Rectal smooth muscle tissue (tissue), 1 donor: ENCODE measurements at regions not wholly inside any gene's neighbourhood (a gene's known extent, or its start where the extent isn't known, plus 50 kb on each side); places are given as distances from the start of the nearest gene placed in this dataset.

Experiments used
- H3K27ac ChIP-seq: one replicate; pipeline ENCODE4 v1.7.0; 2013; ENCODE audit warnings: low read depth, low read length, inconsistent platforms
- H3K27me3 ChIP-seq: one replicate; pipeline ENCODE4 v1.7.0; 2013; ENCODE audit warnings: low read length; ENCODE audit not compliant: control insufficient read depth, insufficient read depth
- H3K36me3 ChIP-seq: one replicate; pipeline ENCODE4 v1.7.0; 2013; ENCODE audit warnings: low read length; ENCODE audit not compliant: control insufficient read depth, insufficient read depth
- H3K4me1 ChIP-seq: one replicate; pipeline ENCODE4 v1.7.0; 2013; ENCODE audit warnings: low read length; ENCODE audit not compliant: control insufficient read depth, insufficient read depth
- H3K4me3 ChIP-seq: one replicate; pipeline ENCODE4 v1.7.0; 2013; ENCODE audit warnings: low read length
- H3K9ac ChIP-seq: one replicate; pipeline ENCODE4 v1.7.0; 2013; ENCODE audit warnings: low read length

- Histone ChIP-seq H3K27ac (no peak overlapping the region), H3K36me3 (no peaks in the 10 kb centered on the region)
Observed at GRCh38 chr13:74771964-74772363, 637.8 kb upstream of the KLF12 start.

GRCh38 chr13:74770361-74770760 lies 636.2 kb upstream of the KLF12 start:
- H3K9ac ChIP-seq = no peak overlapping the region
- no peak overlapping the region for H3K4me3 ChIP-seq
- no peaks in the 10 kb centered on the region for H3K4me1 ChIP-seq
- H3K36me3 ChIP-seq = no peaks in the 10 kb centered on the region
- no peaks in the 10 kb centered on the region for H3K27me3 ChIP-seq
- H3K27ac ChIP-seq = no peak overlapping the region

More at GRCh38 chr13:74771964-74772363, 637.8 kb upstream of the KLF12 start:
- no peak overlapping the region for H3K9ac ChIP-seq
- H3K27me3 ChIP-seq = no peaks in the 10 kb centered on the region
- H3K4me1 ChIP-seq = no peaks in the 10 kb centered on the region
- no peak overlapping the region for H3K4me3 ChIP-seq

GRCh38 chr13:74769333-74769732 lies 635.1 kb upstream of the KLF12 start:
- Histone ChIP-seq H3K27me3 (no peaks in the 10 kb centered on the region), H3K4me1 (no peaks in the 10 kb centered on the region), H3K36me3 (no peaks in the 10 kb centered on the region), H3K9ac (no peak overlapping the region), H3K27ac (no peak overlapping the region), H3K4me3 (no peak overlapping the region)

GRCh38 chr13:74768521-74769085 lies 634.4 kb upstream of the KLF12 start:
- no peaks in the 10 kb centered on the region for H3K4me1 ChIP-seq
- H3K36me3 ChIP-seq = no peaks in the 10 kb centered on the region
- no peaks in the 10 kb centered on the region for H3K27me3 ChIP-seq
- no peak overlapping the region for H3K27ac ChIP-seq
- no peak overlapping the region for H3K4me3 ChIP-seq
- H3K9ac ChIP-seq = no peak overlapping the region

GRCh38 chr13:74767050-74767449 lies 632.8 kb upstream of the KLF12 start:
- H3K4me3 ChIP-seq = no peak overlapping the region
- H3K27me3 ChIP-seq = no peaks in the 10 kb centered on the region
- H3K36me3 ChIP-seq = no peaks in the 10 kb centered on the region
- no peak overlapping the region for H3K27ac ChIP-seq
- no peaks in the 10 kb centered on the region for H3K4me1 ChIP-seq
- H3K9ac ChIP-seq = no peak overlapping the region

- Histone ChIP-seq H3K9ac (no peak overlapping the region), H3K27ac (no peak overlapping the region), H3K36me3 (no peaks in the 10 kb centered on the region), H3K27me3 (no peaks in the 10 kb centered on the region), H3K4me3 (no peak overlapping the region), H3K4me1 (no peaks in the 10 kb centered on the region)
Observed at GRCh38 chr13:74765955-74766354, 631.8 kb upstream of the KLF12 start.

GRCh38 chr13:74761801-74762757 lies 627.9 kb upstream of the KLF12 start:
- Histone ChIP-seq H3K36me3 (no peaks in the 10 kb centered on the region), H3K27me3 (no peaks in the 10 kb centered on the region), H3K9ac (no peak overlapping the region)

GRCh38 chr13:74758188-74758587 lies 624.0 kb upstream of the KLF12 start:
- Histone ChIP-seq H3K27ac (no peak overlapping the region), H3K9ac (no peak overlapping the region), H3K36me3 (no peaks in the 10 kb centered on the region), H3K27me3 (no peaks in the 10 kb centered on the region), H3K4me1 (no peaks in the 10 kb centered on the region), H3K4me3 (no peak overlapping the region)

More at GRCh38 chr13:74761801-74762757, 627.9 kb upstream of the KLF12 start:
- H3K4me1 ChIP-seq = no peaks in the 10 kb centered on the region
- H3K4me3 ChIP-seq = no peak overlapping the region
- H3K27ac ChIP-seq = no peak overlapping the region

GRCh38 chr13:74755065-74755464 lies 620.9 kb upstream of the KLF12 start:
- Histone ChIP-seq H3K4me3 (no peak overlapping the region), H3K36me3 (no peaks in the 10 kb centered on the region), H3K27me3 (no peaks in the 10 kb centered on the region), H3K9ac (no peak overlapping the region), H3K4me1 (no peaks in the 10 kb centered on the region), H3K27ac (no peak overlapping the region)

GRCh38 chr13:74751739-74752138 lies 617.5 kb upstream of the KLF12 start:
- Histone ChIP-seq H3K4me3 (no peak overlapping the region), H3K27me3 (no peaks in the 10 kb centered on the region), H3K4me1 (no peaks in the 10 kb centered on the region), H3K27ac (no peak overlapping the region), H3K36me3 (no peaks in the 10 kb centered on the region), H3K9ac (no peak overlapping the region)

GRCh38 chr13:74747186-74747955 lies 613.2 kb upstream of the KLF12 start:
- H3K4me1 ChIP-seq = no peaks in the 10 kb centered on the region
- H3K9ac ChIP-seq = no peak overlapping the region
- H3K4me3 ChIP-seq = no peak overlapping the region
- H3K27me3 ChIP-seq = no peaks in the 10 kb centered on the region
- H3K27ac ChIP-seq = no peak overlapping the region
- no peaks in the 10 kb centered on the region for H3K36me3 ChIP-seq

- Histone ChIP-seq H3K36me3 (no peaks in the 10 kb centered on the region), H3K9ac (no peak overlapping the region), H3K4me3 (no peak overlapping the region), H3K27ac (no peak overlapping the region), H3K27me3 (no peaks in the 10 kb centered on the region), H3K4me1 (no peaks in the 10 kb centered on the region)
Observed at GRCh38 chr13:74743992-74744391, 609.8 kb upstream of the KLF12 start.
